GM21515 (cell line): ENCODE measurements at regions not wholly inside any gene's neighbourhood (a gene's known extent, or its start where the extent isn't known, plus 50 kb on each side); places are given as distances from the start of the nearest gene placed in this dataset.

ENCODE experiments used
- ATAC-seq: cut with Tn5 transposase; IDR thresholded peaks from one replicate; pipeline ENCODE4 v1.9.1; 2021; ENCODE audit not compliant: unreplicated experiment

GRCh38 chrX:124820738-124821137 is 474.4 kb downstream of the SH2D1A start:
- no peak for ATAC-seq

DNA sequence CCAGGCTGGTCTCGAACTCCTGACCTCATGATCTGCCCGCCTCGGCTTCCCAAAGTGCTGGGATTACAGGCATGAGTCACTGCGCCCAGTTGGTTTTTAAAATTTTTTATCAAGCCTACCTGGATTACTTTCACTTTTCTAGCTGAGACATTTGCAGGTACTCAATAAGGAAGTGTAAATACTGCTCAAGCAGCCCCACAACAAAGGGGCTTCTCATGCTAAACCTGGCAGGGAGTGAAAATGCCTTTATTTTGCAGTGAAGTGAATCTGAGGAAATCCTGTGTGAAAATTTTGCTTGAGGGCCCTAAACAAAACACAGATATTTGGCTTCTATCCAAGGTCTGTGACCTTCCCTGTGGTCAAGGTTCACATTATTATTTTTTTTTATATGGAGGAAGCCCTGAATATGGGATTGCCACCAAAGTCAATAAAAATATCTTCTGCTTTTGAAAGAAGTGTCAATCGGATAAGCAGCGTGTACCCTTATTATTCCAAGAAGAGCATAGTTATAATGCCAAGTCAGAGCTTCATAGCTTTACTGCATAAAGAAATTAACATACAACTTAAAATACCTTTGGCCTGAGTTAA is 481.0 kb downstream of the SH2D1A start:
- ATAC-seq = no peak

GRCh38 chrX:124829930-124830329 is 483.6 kb downstream of the SH2D1A start:
- no peak for ATAC-seq

DNA sequence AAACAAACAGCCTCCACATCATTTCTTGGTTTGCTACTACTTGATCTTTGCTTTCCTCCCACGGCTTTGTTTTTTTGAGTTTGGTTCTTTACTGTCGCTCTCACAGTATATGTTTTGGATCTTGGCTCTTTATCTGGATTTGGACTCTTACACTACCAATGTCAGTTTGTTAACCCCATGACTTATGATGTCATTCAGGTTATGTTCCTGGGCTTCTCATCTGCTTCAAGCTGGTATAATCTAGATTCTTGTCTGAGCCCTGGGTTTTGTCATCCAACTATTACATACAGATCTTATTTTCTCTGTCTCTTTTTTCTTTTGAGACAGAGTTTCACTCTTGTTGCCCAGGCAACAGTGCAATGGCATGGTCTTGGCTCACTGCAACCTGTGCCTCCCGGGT is 482.9 kb upstream of the TEX13C start:
- no peak for ATAC-seq

DNA sequence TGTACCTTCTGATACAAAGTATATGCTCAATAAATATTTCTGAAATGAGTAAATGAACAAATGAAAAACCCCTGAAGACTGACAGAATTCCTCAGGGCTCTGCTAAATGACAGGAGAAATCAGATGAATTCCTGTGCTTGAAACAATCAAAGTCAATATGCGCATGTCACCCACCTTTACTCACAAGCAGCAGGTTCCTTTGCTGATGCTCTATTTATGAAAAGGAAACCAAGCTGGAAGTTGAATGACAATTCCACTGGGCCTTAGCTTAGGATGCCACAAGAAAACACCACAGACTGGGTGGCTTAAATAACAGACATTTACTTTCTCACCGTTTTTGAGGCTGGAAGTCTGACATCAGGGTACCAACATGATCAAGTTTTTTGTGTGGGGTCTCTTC is 477.5 kb upstream of the TEX13C start:
- no peak for ATAC-seq

DNA sequence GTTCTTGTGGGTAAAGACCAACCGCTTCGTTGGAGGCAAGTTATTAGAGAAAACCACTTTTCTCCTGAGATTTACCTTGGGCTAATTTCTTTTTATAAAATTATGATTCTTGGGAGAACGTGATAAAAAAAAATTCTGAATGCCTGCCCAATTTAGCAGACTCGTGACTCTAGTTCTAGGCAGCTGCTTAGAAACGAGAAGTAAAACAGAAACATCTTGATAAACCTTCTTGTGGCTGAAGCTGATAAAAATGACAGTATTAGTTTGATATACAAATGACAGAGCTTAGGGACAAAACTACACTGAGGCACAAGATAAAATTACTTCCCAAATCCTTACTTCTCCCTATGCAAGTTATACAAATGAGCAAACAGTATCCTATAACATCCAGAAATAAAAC is 458.9 kb upstream of the TEX13C start:
- ATAC-seq = no peak

GRCh38 chrX:124862301-124862700 is 457.4 kb upstream of the TEX13C start:
- ATAC-seq = no peak

GRCh38 chrX:124863303-124863702 is 456.4 kb upstream of the TEX13C start:
- no peak for ATAC-seq

DNA sequence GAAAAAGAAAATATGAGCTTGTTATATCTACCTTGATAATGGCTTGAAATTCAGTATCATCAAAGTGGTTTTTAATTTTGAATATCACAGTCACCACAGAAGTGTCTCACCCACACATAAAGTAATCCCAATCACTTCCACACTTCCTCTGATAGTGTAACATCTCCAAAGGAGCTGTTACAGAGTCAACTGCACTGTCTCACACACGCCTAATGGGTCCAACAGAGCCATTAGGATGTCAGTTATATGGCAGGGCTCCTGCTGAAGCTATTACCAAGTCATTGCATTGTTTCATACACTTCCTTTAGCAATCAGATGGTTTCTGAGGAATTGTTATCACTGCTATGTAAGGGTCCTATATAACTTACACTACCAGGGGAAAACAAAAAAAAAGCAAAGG is 432.1 kb upstream of the TEX13C start:
- ATAC-seq = no peak

DNA sequence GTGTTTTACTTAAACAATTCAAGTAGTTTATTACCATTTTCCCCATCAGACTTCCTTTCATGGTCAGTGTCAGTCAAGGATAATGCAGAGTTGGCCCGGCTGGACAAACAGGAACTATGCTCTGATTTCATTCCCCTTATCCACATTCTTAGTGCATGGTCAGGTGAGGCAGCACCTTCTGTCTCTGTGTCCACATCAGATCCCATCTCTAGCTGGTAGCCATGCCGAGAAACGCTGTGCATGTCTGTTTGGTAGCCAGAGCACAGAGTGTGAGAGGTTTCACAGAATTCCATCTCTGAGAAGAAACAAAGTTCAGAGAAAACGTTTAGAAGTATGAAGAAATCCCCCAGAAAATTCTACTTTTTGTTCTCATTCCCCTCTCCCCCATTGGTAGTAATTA is 423.7 kb upstream of the TEX13C start:
- ATAC-seq = no peak

GRCh38 chrX:124902953-124903352 is 416.7 kb upstream of the TEX13C start:
- no peak for ATAC-seq

GRCh38 chrX:124910611-124911010 is 409.1 kb upstream of the TEX13C start:
- no peak for ATAC-seq

DNA sequence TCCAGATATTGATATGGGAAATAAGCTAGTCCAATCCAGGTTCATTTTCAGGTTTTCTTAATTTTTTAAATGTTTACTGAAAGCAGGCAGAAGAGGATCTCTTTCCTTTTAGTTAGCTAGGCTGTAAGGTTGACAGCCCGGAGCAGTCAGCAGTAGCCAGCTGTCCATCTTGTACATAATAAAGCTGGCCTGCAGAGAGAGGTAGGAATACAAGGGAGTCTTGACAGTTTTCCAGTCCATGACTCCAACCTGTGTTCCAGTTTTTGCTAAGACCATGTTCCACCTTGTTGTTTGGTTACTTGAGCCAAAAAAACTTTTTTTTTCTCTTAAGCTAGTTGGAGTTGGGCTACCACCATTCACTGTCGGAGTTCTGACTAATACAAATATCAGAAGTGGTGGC is 402.7 kb upstream of the TEX13C start:
- no peak for ATAC-seq

GRCh38 chrX:124925681-124926080 is 394.0 kb upstream of the TEX13C start:
- no peak for ATAC-seq

DNA sequence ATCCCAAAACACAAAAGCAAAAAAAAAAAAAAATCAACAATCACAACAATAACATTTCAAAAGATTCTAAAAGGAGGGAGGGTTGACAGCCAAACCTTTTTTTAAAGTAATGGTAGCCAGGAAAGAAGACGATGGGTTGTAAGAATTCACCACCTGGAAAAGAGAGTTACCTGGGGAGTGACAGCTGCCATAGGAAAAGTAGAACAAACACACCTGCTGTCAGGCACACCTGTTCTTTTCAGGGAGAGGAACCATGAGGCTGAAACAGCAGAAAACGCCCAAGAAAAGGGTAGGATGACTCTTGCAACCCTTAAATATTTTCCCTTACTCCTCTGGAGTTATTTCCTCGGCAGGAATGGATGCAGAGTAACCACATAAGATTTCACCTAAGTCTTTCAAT is 388.4 kb upstream of the TEX13C start:
- no peak for ATAC-seq

DNA sequence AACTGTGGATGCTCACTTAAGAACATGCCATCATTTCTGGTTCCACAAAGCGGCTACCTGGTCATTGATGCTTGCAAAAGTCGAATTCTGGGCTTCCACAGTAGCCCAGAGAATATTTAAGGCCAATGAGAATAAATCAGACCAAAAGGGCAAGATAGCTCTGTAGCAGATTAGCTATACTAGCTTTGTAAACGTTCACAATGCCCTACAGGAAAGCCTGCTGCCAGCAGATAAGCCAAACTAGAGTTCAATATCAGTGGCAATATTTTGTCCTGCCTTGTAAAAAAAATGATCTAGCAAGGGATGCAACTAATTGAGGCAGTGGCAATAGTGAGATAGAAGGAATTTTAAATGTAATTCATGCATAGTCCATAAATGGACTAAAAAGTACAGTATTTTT is 387.7 kb upstream of the TEX13C start:
- no peak for ATAC-seq

GRCh38 chrX:124938715-124939114 is 381.0 kb upstream of the TEX13C start:
- no peak for ATAC-seq

- ATAC-seq = no peak
Measured at GRCh38 chrX:124940531-124940930, 379.1 kb upstream of the TEX13C start.

DNA sequence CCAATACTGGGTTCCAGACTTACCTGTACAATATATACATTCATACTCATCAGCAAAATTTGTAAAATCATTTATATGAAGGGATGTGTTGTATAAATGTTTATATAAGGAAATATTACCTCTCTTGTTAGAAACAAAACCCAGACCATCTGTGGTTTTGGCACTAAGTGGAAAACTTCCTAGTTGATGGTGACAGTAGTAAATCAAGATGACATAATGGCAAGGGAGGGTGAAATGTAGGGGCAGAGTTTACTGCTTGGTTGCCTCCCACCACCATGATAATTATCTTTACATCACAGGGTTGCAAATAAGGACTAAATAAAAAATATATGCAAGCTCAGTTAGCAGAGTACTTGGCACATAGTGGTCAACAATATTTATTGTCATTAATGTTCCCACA is 365.3 kb upstream of the TEX13C start:
- no peak for ATAC-seq

DNA sequence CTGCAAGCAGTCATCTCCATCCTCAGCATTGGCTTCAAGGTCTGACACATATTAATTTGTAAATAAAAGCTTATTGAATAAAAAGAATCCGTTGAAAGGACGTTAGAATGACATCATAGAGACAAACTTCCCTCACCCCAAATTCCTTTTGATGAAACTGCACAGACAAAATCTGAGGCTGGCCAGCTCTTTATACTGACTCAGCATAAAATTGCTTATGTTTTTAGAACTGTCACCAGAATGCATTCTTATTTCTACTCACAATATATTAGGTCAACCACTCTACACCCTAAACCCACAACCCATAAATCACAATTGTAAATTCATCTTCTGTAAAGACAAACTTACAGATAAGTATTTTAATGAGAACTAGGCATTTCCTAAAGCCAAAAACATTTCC is 359.2 kb upstream of the TEX13C start:
- ATAC-seq = no peak

DNA sequence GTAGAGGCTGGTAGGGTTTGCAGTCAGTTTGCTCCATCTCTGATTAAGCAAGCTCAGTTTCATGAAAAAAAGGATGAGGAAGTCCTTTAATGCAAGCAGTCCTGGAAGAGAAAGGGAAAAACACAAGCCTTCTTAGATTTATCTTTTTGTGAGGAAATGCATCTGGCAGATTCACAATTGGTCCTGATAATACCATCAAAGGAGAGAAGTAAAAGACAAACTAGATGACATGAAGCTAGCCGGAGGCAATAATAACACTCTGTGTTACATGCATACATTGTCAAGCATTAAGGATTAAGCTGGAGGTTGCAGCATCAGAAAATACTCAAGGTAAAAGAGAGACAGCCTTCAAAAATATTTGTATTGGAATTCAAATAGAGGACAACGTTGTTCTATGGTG is 356.0 kb upstream of the TEX13C start, which contains the start of gene TENM1:
TSS of gene TENM1 (minus strand) at position 101 of the 400 bp plus-strand sequence.
- ATAC-seq = no peak

DNA sequence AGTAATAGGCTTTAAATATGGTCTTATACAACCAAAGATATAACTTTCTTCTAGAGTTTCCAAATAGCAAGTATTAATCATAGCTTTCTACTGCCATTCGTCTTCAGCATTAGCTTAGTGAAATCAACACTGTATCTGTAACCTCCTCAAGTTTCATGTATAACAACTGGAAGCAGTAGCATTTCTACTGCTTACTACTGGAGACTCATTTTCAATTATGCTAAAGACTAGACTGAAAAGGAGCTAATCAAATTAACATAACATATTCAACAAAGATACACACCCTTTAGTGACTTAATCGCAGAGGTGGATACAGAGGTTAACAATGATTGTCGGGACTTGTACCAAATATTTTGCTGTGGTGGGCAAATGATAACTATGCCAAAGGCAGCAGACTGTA is 344.2 kb upstream of the TEX13C start:
- ATAC-seq = no peak

- no peak for ATAC-seq
Measured at GRCh38 chrX:124981420-124981819, 338.3 kb upstream of the TEX13C start.
